Astrocyte of the cerebellum (primary cell): ENCODE measurements at regions not wholly inside any gene's neighbourhood (a gene's known extent, or its start where the extent isn't known, plus 50 kb on each side); places are given as distances from the start of the nearest gene placed in this dataset.

Experiments
- DNase-seq: peaks from one replicate; pipeline ENCODE4 v3.0.0-alpha.2; 2011; ENCODE audit warnings: low read depth
- H3K4me3 ChIP-seq: 2 replicates; pipeline ENCODE4 v1.5.1; 2011; ENCODE audit warnings: mild to moderate bottlenecking, low read depth, low read length, moderate library complexity
- CTCF ChIP-seq: IDR thresholded peaks from 2 replicates; pipeline ENCODE4 v1.5.1; 2012; ENCODE audit warnings: low read length, low read depth, moderate library complexity, mild to moderate bottlenecking; ENCODE audit errors: missing control alignments
- in situ Hi-C: cut with HindIII; loops from 2 replicates; pipeline ENCODE4 v1.10.0; 2017; ENCODE audit warnings: low sequenced_read_pairs

- no peak overlapping the region for H3K4me3 ChIP-seq
- no peak for DNase-seq
- in situ Hi-C loops = no loop called here
- TF ChIP-seq CTCF = no peak
Observed at GRCh38 chr11:10909141-10909883, 51.5 kb upstream of the ZBED5 start.

GRCh38 chr11:10908215-10908951 lies 50.5 kb upstream of the ZBED5 start:
- TF ChIP-seq CTCF = no peak
- peak; percentile 91 for DNase-seq
- H3K4me3 ChIP-seq = no peak overlapping the region
- in situ Hi-C loops = no loop called here
